ENCODE measurements at regions not wholly inside any gene's neighbourhood (a gene's known extent, or its start where the extent isn't known, plus 50 kb on each side); places are given as distances from the start of the nearest gene placed in this dataset.

DNA sequence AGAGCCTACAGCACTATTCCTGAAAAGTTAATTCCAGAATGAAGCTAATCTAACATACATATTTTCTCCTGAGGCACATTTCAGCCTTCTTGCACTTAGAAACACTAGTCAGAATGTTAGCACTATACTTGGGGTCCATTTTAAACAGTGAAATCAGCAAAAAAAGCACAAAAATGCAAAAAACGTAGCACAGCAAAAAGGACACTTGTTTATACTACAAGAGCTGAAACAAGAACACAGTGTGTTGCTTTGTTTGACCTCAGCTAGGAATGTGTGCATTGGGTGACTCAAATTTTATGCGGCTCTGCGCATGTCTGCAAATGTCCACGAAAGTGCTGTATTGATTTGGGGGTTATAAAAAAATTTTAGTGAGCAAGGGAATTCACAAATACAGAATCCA, 226.2 kb downstream of the KCNRG start:
- no peaks in the 10 kb centered on the region for H3K9me3 ChIP-seq
- peaks cover 0 to 25% (median 3%) of the 10 kb centered on the region in 9 donors for H3K4me1 ChIP-seq
- TF ChIP-seq, protein P1, sequence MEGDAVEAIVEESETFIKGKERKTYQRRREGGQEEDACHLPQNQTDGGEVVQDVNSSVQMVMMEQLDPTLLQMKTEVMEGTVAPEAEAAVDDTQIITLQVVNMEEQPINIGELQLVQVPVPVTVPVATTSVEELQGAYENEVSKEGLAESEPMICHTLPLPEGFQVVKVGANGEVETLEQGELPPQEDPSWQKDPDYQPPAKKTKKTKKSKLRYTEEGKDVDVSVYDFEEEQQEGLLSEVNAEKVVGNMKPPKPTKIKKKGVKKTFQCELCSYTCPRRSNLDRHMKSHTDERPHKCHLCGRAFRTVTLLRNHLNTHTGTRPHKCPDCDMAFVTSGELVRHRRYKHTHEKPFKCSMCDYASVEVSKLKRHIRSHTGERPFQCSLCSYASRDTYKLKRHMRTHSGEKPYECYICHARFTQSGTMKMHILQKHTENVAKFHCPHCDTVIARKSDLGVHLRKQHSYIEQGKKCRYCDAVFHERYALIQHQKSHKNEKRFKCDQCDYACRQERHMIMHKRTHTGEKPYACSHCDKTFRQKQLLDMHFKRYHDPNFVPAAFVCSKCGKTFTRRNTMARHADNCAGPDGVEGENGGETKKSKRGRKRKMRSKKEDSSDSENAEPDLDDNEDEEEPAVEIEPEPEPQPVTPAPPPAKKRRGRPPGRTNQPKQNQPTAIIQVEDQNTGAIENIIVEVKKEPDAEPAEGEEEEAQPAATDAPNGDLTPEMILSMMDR (IDR thresholded peaks at IDR 0.05) = no peak
- no peak overlapping the region for H3K27ac ChIP-seq
- DNase-seq (no peak), ATAC-seq (no peak)
- no peaks in the 10 kb centered on the region for H3K27me3 ChIP-seq
- intact Hi-C loops (cut with DNase I) = no loop called here
- no peak overlapping the region for H3K4me3 ChIP-seq
- 94 to 98% methylated on average over 4 of the region's 4 CpGs for WGBS, 2 donors
- H3K36me3 ChIP-seq = no peaks in the 10 kb centered on the region

- DNase-seq = no peak
- 83 to 90% methylated on average over 2 of the region's 2 CpGs for WGBS, 2 donors
Observed at GRCh38 chr13:50243931-50244330, 228.7 kb downstream of the KCNRG start.

GRCh38 chr13:50244355-50244712, 229.1 kb downstream of the KCNRG start:
- no peak overlapping the region for H3K27ac ChIP-seq
- ATAC-seq = peak in 4 of 8 donors; percentile 19 to 62 (median 44)
- H3K4me3 ChIP-seq = no peak overlapping the region
- peak in 1 of 2 donors; percentile 8 for DNase-seq
- no peaks in the 10 kb centered on the region for H3K27me3 ChIP-seq
- WGBS, 2 donors = 71 to 76% methylated on average over 6 of the region's 6 CpGs
- peaks cover 0 to 24% (median 3%) of the 10 kb centered on the region in 9 donors for H3K4me1 ChIP-seq
- TF ChIP-seq, protein P1 (IDR thresholded peaks at IDR 0.05) = no peak
- H3K9me3 ChIP-seq = no peaks in the 10 kb centered on the region
- intact Hi-C loops (cut with DNase I) = no loop called here
- H3K36me3 ChIP-seq = no peaks in the 10 kb centered on the region

More at GRCh38 chr13:50243931-50244330, 228.7 kb downstream of the KCNRG start:
- H3K9me3 ChIP-seq = no peaks in the 10 kb centered on the region
- peaks cover 0 to 23% (median 3%) of the 10 kb centered on the region in 9 donors for H3K4me1 ChIP-seq
- no peak overlapping the region for H3K27ac ChIP-seq
- intact Hi-C loops (cut with DNase I) = no loop called here
- ATAC-seq = no peak
- no peaks in the 10 kb centered on the region for H3K36me3 ChIP-seq
- TF ChIP-seq, protein P1 (IDR thresholded peaks at IDR 0.05) = no peak
- H3K4me3 ChIP-seq = no peak overlapping the region
- no peaks in the 10 kb centered on the region for H3K27me3 ChIP-seq

DNA sequence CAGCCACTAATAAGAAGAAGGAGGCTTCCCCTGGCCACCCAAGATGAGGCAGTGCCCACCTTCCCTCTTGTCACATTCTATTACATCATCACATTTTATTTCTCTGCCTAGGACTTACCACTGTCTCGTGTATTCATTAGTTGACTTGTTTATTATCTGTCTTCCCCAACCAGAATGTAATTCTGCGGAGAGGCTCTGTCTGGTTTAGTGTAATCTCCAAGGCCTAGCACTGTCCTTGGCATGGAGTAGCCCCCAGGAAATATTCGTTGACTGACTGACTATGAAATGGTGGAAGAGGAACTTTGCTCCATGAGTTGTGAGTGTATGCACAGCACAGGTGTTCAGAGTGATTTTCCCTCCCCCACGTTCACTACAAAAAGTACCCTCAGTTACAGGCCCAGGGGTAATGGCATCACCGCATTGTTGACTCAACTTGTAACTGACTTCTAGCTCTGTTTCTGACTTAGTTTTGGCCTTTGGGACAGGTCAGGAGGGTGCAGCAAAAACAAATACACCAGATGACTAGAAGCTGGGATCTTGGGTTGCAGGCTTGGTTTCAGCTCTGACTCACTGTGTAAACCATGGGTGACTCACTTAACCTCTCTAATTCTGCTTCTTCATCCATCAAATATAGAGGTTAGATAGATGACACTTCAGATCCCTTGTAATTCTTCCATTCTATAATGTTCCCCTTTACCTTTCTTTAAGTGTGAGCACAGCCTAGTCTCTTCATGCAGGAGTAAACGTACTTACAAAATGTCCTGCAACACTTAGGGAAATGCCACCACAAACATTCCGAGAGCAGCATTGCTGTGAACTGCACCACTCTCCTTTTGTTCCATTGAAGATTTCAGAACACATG, 229.7 kb downstream of the KCNRG start:
- Histone ChIP-seq H3K9me3 (no peaks in the 10 kb centered on the region), H3K4me3 (no peak overlapping the region), H3K36me3 (no peaks in the 10 kb centered on the region), H3K27me3 (no peaks in the 10 kb centered on the region), H3K4me1 (peaks cover 0 to 24% (median 3%) of the 10 kb centered on the region in 9 donors), H3K27ac (no peak overlapping the region)
- ATAC-seq (peak in 3 of 8 donors; percentile 45 to 58 (median 47)), DNase-seq (no peak)
- TF ChIP-seq, protein P1 (IDR thresholded peaks at IDR 0.05) = no peak
- intact Hi-C loops (cut with DNase I) = no loop called here
- 85 to 91% methylated on average over 7 of the region's 7 CpGs for WGBS, 2 donors
